ENCODE measurements at regions not wholly inside any gene's neighbourhood (a gene's known extent, or its start where the extent isn't known, plus 50 kb on each side); places are given as distances from the start of the nearest gene placed in this dataset.

- TF ChIP-seq RELA (CRISPR knock-in tag; IDR thresholded peaks at IDR 0.05; ENCODE audit: borderline replicate concordance), result no peak
- no peak for TF ChIP-seq TEAD4 (CRISPR knock-in tag; IDR thresholded peaks at IDR 0.05)
Measured at GRCh38 chr4:11698846-11699590, 270.3 kb upstream of the HS3ST1 start.
